Type B pancreatic cell (in vitro differentiated cells): ENCODE measurements at regions not wholly inside any gene's neighbourhood (a gene's known extent, or its start where the extent isn't known, plus 50 kb on each side); places are given as distances from the start of the nearest gene placed in this dataset.
A peak's percentile ranks its signal among the peaks of the same experiment; 100 is the strongest.
"Not testable (repeated sequence)": the region's sequence is repeated elsewhere in the genome, so short reads cannot be mapped to it uniquely, and the experiment has no call there.

Source experiments
- DNase-seq: peaks from one replicate; pipeline ENCODE4 v3.0.0; 2021; ENCODE audit warnings: mixed read lengths; ENCODE audit not compliant: unreplicated experiment; ENCODE audit errors: extremely low spot score
- H3K27ac Mint-ChIP-seq: 2 replicates; pipeline ENCODE4 v1.8.0; 2021; ENCODE audit warnings: mild to moderate bottlenecking, mixed read lengths
- H3K27me3 Mint-ChIP-seq: 2 replicates; pipeline ENCODE4 v1.8.0; 2021; ENCODE audit warnings: mixed read lengths
- H3K36me3 Mint-ChIP-seq: 2 replicates; pipeline ENCODE4 v1.8.0; 2021; ENCODE audit warnings: mixed read lengths
- H3K4me1 Mint-ChIP-seq: one replicate; pipeline ENCODE4 v1.8.0; 2021; ENCODE audit warnings: mixed read lengths; ENCODE audit not compliant: unreplicated experiment
- H3K4me3 Mint-ChIP-seq: 2 replicates; pipeline ENCODE4 v1.8.0; 2021; ENCODE audit warnings: mild to moderate bottlenecking, mixed read lengths
- H3K9me3 Mint-ChIP-seq: 2 replicates; pipeline ENCODE4 v1.8.0; 2021; ENCODE audit warnings: mixed read lengths
- CTCF ChIP-seq: fragments of 200-600 bp; sonication (generic); conservative IDR thresholded peaks from 2 replicates; pipeline ENCODE4 v1.5.0; 2021; ENCODE audit warnings: antibody characterized with exemption, mild to moderate bottlenecking

GRCh38 chr2:109669731-109670130 is 55.6 kb downstream of the SOWAHC start:
- H3K4me1 Mint-ChIP-seq: peaks cover 2% of the 10 kb centered on the region
- no peaks in the 10 kb centered on the region for H3K27me3 Mint-ChIP-seq
- no peak for TF ChIP-seq CTCF
- no peak overlapping the region for H3K27ac Mint-ChIP-seq
- DNase-seq: no peak
- no peaks in the 10 kb centered on the region for H3K9me3 Mint-ChIP-seq
- H3K36me3 Mint-ChIP-seq: no peaks in the 10 kb centered on the region
- H3K4me3 Mint-ChIP-seq: no peak overlapping the region

- Mint-ChIP-seq H3K36me3 (no peaks in the 10 kb centered on the region), H3K27me3 (no peaks in the 10 kb centered on the region), H3K27ac (no peak overlapping the region), H3K9me3 (no peaks in the 10 kb centered on the region), H3K4me1 (peaks cover 10% of the 10 kb centered on the region), H3K4me3 (no peak overlapping the region)
- no peak for DNase-seq
- TF ChIP-seq CTCF: no peak
These were observed 56.6 kb downstream of the SOWAHC start for GRCh38 chr2:109670556-109671411.

- Mint-ChIP-seq H3K27ac (peak overlapping the region; percentile 90), H3K4me1 (peaks cover 47% of the 10 kb centered on the region)
- no peak for DNase-seq
These were observed 60.9 kb downstream of the SOWAHC start for GRCh38 chr2:109674894-109675534.

GRCh38 chr2:109675666-109676345 is 61.6 kb downstream of the SOWAHC start:
- Mint-ChIP-seq H3K4me1 (peaks cover 52% of the 10 kb centered on the region), H3K27me3 (no peaks in the 10 kb centered on the region), H3K4me3 (peak overlapping the region; percentile 60), H3K36me3 (no peaks in the 10 kb centered on the region), H3K27ac (peak overlapping the region; percentile 90), H3K9me3 (no peaks in the 10 kb centered on the region)
- DNase-seq: no peak
- no peak for TF ChIP-seq CTCF

More at GRCh38 chr2:109674894-109675534, 60.9 kb downstream of the SOWAHC start:
- no peak for TF ChIP-seq CTCF
- Mint-ChIP-seq H3K27me3 (no peaks in the 10 kb centered on the region), H3K4me3 (no peak overlapping the region), H3K9me3 (no peaks in the 10 kb centered on the region), H3K36me3 (no peaks in the 10 kb centered on the region)

- Mint-ChIP-seq H3K4me1 (peaks cover 59% of the 10 kb centered on the region), H3K27ac (peak overlapping the region; percentile 90), H3K9me3 (no peaks in the 10 kb centered on the region), H3K27me3 (no peaks in the 10 kb centered on the region), H3K36me3 (no peaks in the 10 kb centered on the region), H3K4me3 (peak overlapping the region; percentile 25)
- no peak for DNase-seq
- TF ChIP-seq CTCF: no peak
These were observed 62.3 kb downstream of the SOWAHC start for GRCh38 chr2:109676346-109676902.

- H3K4me1 Mint-ChIP-seq: peaks cover 59% of the 10 kb centered on the region
- H3K36me3 Mint-ChIP-seq, H3K9me3 Mint-ChIP-seq, H3K27me3 Mint-ChIP-seq, DNase-seq: not testable (repeated sequence)
- peak overlapping the region; percentile 41 for H3K27ac Mint-ChIP-seq
- peak overlapping the region; percentile 57 for H3K4me3 Mint-ChIP-seq
These were observed 63.1 kb downstream of the SOWAHC start for GRCh38 chr2:109677121-109677731.
